HEK293T (cell line): ENCODE measurements at regions not wholly inside any gene's neighbourhood (a gene's known extent, or its start where the extent isn't known, plus 50 kb on each side); places are given as distances from the start of the nearest gene placed in this dataset.

Experiments
- ARNT ChIP-seq: fragments of 450-650 bp; IDR thresholded peaks from 2 replicates; pipeline ENCODE4 v1.6.1; 2017; ENCODE audit warnings: mild to moderate bottlenecking
- BHLHE40 ChIP-seq: fragments of 450-650 bp; IDR thresholded peaks from 2 replicates; pipeline ENCODE4 v1.6.1; 2016; ENCODE audit warnings: mild to moderate bottlenecking, moderate library complexity, borderline replicate concordance
- FOXM1 ChIP-seq: fragments of 450-650 bp; IDR thresholded peaks from 2 replicates; pipeline ENCODE4 v1.6.1; 2017; ENCODE audit warnings: mild to moderate bottlenecking, borderline replicate concordance
- HDGF ChIP-seq: fragments of 450-650 bp; IDR thresholded peaks from 2 replicates; pipeline ENCODE4 v1.6.1; 2017; ENCODE audit warnings: antibody characterized with exemption, borderline replicate concordance
- L3MBTL2 ChIP-seq: fragments of 450-650 bp; conservative IDR thresholded peaks from 2 replicates; pipeline ENCODE4 v1.6.1; 2016; ENCODE audit warnings: mild to moderate bottlenecking
- PKNOX1 ChIP-seq: fragments of 450-650 bp; IDR thresholded peaks from 2 replicates; pipeline ENCODE4 v1.6.1; 2016
- SP1 ChIP-seq: fragments of 450-650 bp; IDR thresholded peaks from 2 replicates; pipeline ENCODE4 v1.6.1; 2017
- SUZ12 ChIP-seq: fragments of 450-650 bp; IDR thresholded peaks from 2 replicates; pipeline ENCODE4 v1.6.1; 2016; ENCODE audit warnings: mild to moderate bottlenecking

- no peak for TF ChIP-seq HDGF
- TF ChIP-seq FOXM1 = no peak
- no peak for TF ChIP-seq PKNOX1
- no peak for TF ChIP-seq BHLHE40
- no peak for TF ChIP-seq L3MBTL2
- TF ChIP-seq SUZ12 = no peak
- TF ChIP-seq SP1 = no peak
- no peak for TF ChIP-seq ARNT
Measured at GRCh38 chr5:89996890-89997289, 412.7 kb downstream of the CETN3 start.
